SK-N-SH (cell line): ENCODE measurements at regions not wholly inside any gene's neighbourhood (a gene's known extent, or its start where the extent isn't known, plus 50 kb on each side); places are given as distances from the start of the nearest gene placed in this dataset.

Experiments
- CTCF ChIA-PET: fragments of 300-600, 350-600 bp; formaldehyde crosslinking; extraction: SDS; loops from one replicate; lab custom pipeline; 2021; lab: Yijun Ruan, JAX
- POLR2A ChIA-PET: fragments of 350-600 bp; sonication (Branson Sonifier 250); formaldehyde crosslinking; extraction: SDS; loops from one replicate; lab custom pipeline; 2020; ENCODE audit warnings: antibody characterized with exemption, inconsistent platforms; lab: Yijun Ruan, JAX
- DNase-seq: peaks from one replicate; pipeline ENCODE4 v3.0.0; 2012
- H2AFZ ChIP-seq: fragments of 200-600 bp; sonication (generic); 2 replicates; pipeline ENCODE4 v1.8.1; 2016; ENCODE audit warnings: antibody characterized with exemption, mild to moderate bottlenecking, low read depth
- H3F3A ChIP-seq: fragments of 200-600 bp; sonication (generic); replicated peaks from 2 replicates; pipeline ENCODE3; 2016; ENCODE audit warnings: antibody characterized with exemption, mild to moderate bottlenecking; ENCODE audit not compliant: insufficient read depth
- H3K27ac ChIP-seq, 2 experiments: fragments of 200-500 bp in 1 of 2; fragments of 200-600 bp in 1 of 2; sonication (Bioruptor generic) in 1 of 2; sonication (generic), shearing (Covaris generic) in 1 of 2; 2 replicates each; pipeline versions ENCODE4 v1.5.1 to v1.6.1; 2014 to 2016; ENCODE audit warnings: low read depth in 2 of 2, inconsistent platforms in 1 of 2, low read length in 1 of 2, mild to moderate bottlenecking in 1 of 2, mixed read lengths in 1 of 2
- H3K27me3 ChIP-seq: fragments of 200-600 bp; sonication (generic), shearing (Covaris generic); 2 replicates; pipeline ENCODE4 v1.6.1; 2016; ENCODE audit warnings: mixed run types; ENCODE audit not compliant: insufficient read depth
- H3K36me3 ChIP-seq, 2 experiments: fragments of 200-500 bp in 1 of 2; fragments of 200-600 bp in 1 of 2; sonication (Bioruptor generic) in 1 of 2; sonication (generic) in 1 of 2; replicated peaks in 1 of 2; 2 replicates each; pipeline versions ENCODE3 to v1.5.1; 2014 to 2016; ENCODE audit warnings: low read length in 1 of 2, mild to moderate bottlenecking in 1 of 2; ENCODE audit not compliant: insufficient read depth in 2 of 2, control insufficient read depth in 1 of 2
- H3K4me1 ChIP-seq, 2 experiments: fragments of 200-500 bp in 1 of 2; fragments of 200-600 bp in 1 of 2; sonication (Bioruptor generic) in 1 of 2; sonication (generic), shearing (Covaris generic) in 1 of 2; 2 replicates each; pipeline versions ENCODE4 v1.5.1 to v1.6.1; 2014 to 2016; ENCODE audit warnings: low read depth in 1 of 2, low read length in 1 of 2, mixed run types in 1 of 2; ENCODE audit not compliant: insufficient read depth in 2 of 2, control insufficient read depth in 1 of 2
- H3K4me2 ChIP-seq: fragments of 200-600 bp; sonication (generic), shearing (Covaris generic); 2 replicates; pipeline ENCODE4 v1.6.1; 2017; ENCODE audit warnings: mixed run types
- H3K4me3 ChIP-seq, 2 experiments: fragments of 200-500 bp in 1 of 2; fragments of 200-600 bp in 1 of 2; sonication (Bioruptor generic) in 1 of 2; sonication (generic), shearing (Covaris generic) in 1 of 2; 2 replicates each; pipeline versions ENCODE4 v1.5.1 to v1.8.1; 2014 to 2016; ENCODE audit warnings: low read depth in 2 of 2, inconsistent platforms in 1 of 2, low read length in 1 of 2, mild to moderate bottlenecking in 1 of 2, mixed read lengths in 1 of 2, moderate library complexity in 1 of 2
- H3K79me2 ChIP-seq: fragments of 200-600 bp; sonication (generic); 2 replicates; pipeline ENCODE4 v1.8.1; 2017; ENCODE audit warnings: mild to moderate bottlenecking; ENCODE audit not compliant: insufficient read depth
- H3K9ac ChIP-seq: fragments of 200-600 bp; sonication (generic); 2 replicates; pipeline ENCODE4 v1.6.1; 2017; ENCODE audit warnings: mixed run types
- H3K9me2 ChIP-seq: fragments of 200-600 bp; sonication (generic); 2 replicates; pipeline ENCODE4 v1.6.1; 2017; ENCODE audit warnings: mixed run types
- H3K9me3 ChIP-seq: fragments of 200-600 bp; sonication (generic); 2 replicates; pipeline ENCODE4 v1.6.1; 2017; ENCODE audit warnings: mixed run types, mild to moderate bottlenecking, moderate library complexity
- H4K20me1 ChIP-seq: fragments of 200-600 bp; sonication (generic); 2 replicates; pipeline ENCODE4 v1.6.1; 2017; ENCODE audit warnings: mild to moderate bottlenecking, mixed run types; ENCODE audit not compliant: insufficient read depth
- CHD2 ChIP-seq: fragments of 150-350 bp; IDR thresholded peaks from 2 replicates; pipeline ENCODE4 v1.6.1; 2018; ENCODE audit warnings: low read length; ENCODE audit not compliant: partially characterized antibody
- CTCF ChIP-seq: fragments of 200-600 bp; sonication (generic); IDR thresholded peaks from 2 replicates; pipeline ENCODE4 v1.6.1; 2017; ENCODE audit warnings: antibody characterized with exemption, mild to moderate bottlenecking, moderate library complexity
- ELF1 ChIP-seq: IDR thresholded peaks from 2 replicates; pipeline ENCODE4 v1.4.0; 2012
- EZH2phosphoT487 ChIP-seq: fragments of 200-600 bp; sonication (generic); IDR thresholded peaks from 2 replicates; pipeline ENCODE4 v1.6.1; 2017; ENCODE audit warnings: low read depth, mixed run types, mild to moderate bottlenecking, antibody characterized with exemption, moderate library complexity, borderline replicate concordance
- FOXJ3 ChIP-seq: sonication (generic); formaldehyde crosslinking; IDR thresholded peaks from 2 replicates; pipeline ENCODE4 v1.5.1; 2020; ENCODE audit warnings: mild to moderate bottlenecking, missing genetic modification reagents
- FOXM1 ChIP-seq: IDR thresholded peaks from 2 replicates; pipeline ENCODE4 v1.4.0; 2012; ENCODE audit warnings: low read depth, mild to moderate bottlenecking
- MAX ChIP-seq: IDR thresholded peaks from 2 replicates; pipeline ENCODE4 v1.4.0; 2012; ENCODE audit warnings: low read depth
- MEF2A ChIP-seq: IDR thresholded peaks from 2 replicates; pipeline ENCODE4 v1.4.0; 2012; ENCODE audit warnings: low read depth, borderline replicate concordance
- NRF1 ChIP-seq: IDR thresholded peaks from 2 replicates; pipeline ENCODE4 v1.6.1; 2012; ENCODE audit warnings: low read depth, mild to moderate bottlenecking, low read length
- PBX3 ChIP-seq: IDR thresholded peaks from 2 replicates; pipeline ENCODE4; 2012
- RAD21 ChIP-seq: IDR thresholded peaks from 2 replicates; pipeline ENCODE4 v1.6.1; 2012; ENCODE audit warnings: mild to moderate bottlenecking, low read length
- REST ChIP-seq: IDR thresholded peaks from 2 replicates; pipeline ENCODE4 v1.6.1; 2012; ENCODE audit warnings: mild to moderate bottlenecking, low read depth, low read length, moderate library complexity
- RFX5 ChIP-seq: IDR thresholded peaks from 2 replicates; pipeline ENCODE4 v1.6.1; 2012; ENCODE audit warnings: mild to moderate bottlenecking, improper control_type of control experiment, low read length
- RXRA ChIP-seq: IDR thresholded peaks from 2 replicates; pipeline ENCODE4 v1.4.0; 2012; ENCODE audit warnings: low read depth, mild to moderate bottlenecking, borderline replicate concordance
- SIN3A ChIP-seq: IDR thresholded peaks from 2 replicates; pipeline ENCODE4 v1.6.1; 2012; ENCODE audit warnings: low read depth, mild to moderate bottlenecking, low read length, moderate library complexity, borderline replicate concordance
- TAF1 ChIP-seq: IDR thresholded peaks from 2 replicates; pipeline ENCODE4 v1.6.1; 2012; ENCODE audit warnings: low read depth, mild to moderate bottlenecking, low read length, moderate library complexity, borderline replicate concordance
- TEAD4 ChIP-seq: IDR thresholded peaks from 2 replicates; pipeline ENCODE4 v1.4.0; 2012; ENCODE audit warnings: mild to moderate bottlenecking, borderline replicate concordance; ENCODE audit not compliant: insufficient read depth
- USF2 ChIP-seq: fragments of 150-350 bp; IDR thresholded peaks from 2 replicates; pipeline ENCODE4 v1.6.1; 2017; ENCODE audit warnings: antibody characterized with exemption, low read length, low read depth, borderline replicate concordance
- YY1 ChIP-seq: IDR thresholded peaks from 2 replicates; pipeline ENCODE4 v1.4.0; 2012; ENCODE audit warnings: low read depth, mild to moderate bottlenecking
- WGBS: methylation state at CpG from one replicate; pipeline ENCODE4 v1.1.6; 2017; ENCODE audit warnings: low lambda C conversion rate; 5-methylcytosine and 5-hydroxymethylcytosine counted together

GRCh38 chrX:114134465-114134864 is 449.4 kb upstream of the HTR2C start:
- 0% methylated on average over 1 of the region's 1 CpG for WGBS
- no peaks in the 10 kb centered on the region for H3K9me2 ChIP-seq
- no peak for DNase-seq
- H3K4me3 ChIP-seq: no peak overlapping the region
- TF ChIP-seq TEAD4 (no peak), CTCF (no peak), MAX (no peak), FOXJ3 (no peak), PBX3 (no peak), SIN3A (no peak), RAD21 (no peak), NRF1 (no peak), USF2 (no peak), RXRA (no peak), ELF1 (no peak), REST (no peak), RFX5 (no peak), CHD2 (no peak), FOXM1 (no peak), YY1 (no peak), EZH2phosphoT487 (no peak), TAF1 (no peak), MEF2A (no peak)
- no peak overlapping the region for H3K4me2 ChIP-seq
- H3K36me3 ChIP-seq: no peaks in the 10 kb centered on the region
- ChIA-PET POLR2A (no interaction called here), CTCF (interaction anchor here (0.6 kb wide), 1 partner anchor 102 kb away, joined by 3 read pairs; no protein-coding TSS in a partner anchor)
- H4K20me1 ChIP-seq: no peaks in the 10 kb centered on the region
- H3K4me1 ChIP-seq: no peaks in the 10 kb centered on the region
- H2AFZ ChIP-seq: no peak overlapping the region
- no peak overlapping the region for H3K27ac ChIP-seq
- H3F3A ChIP-seq: no peaks in the 10 kb centered on the region
- no peaks in the 10 kb centered on the region for H3K9me3 ChIP-seq
- no peaks in the 10 kb centered on the region for H3K27me3 ChIP-seq
- no peak overlapping the region for H3K9ac ChIP-seq
- no peaks in the 10 kb centered on the region for H3K79me2 ChIP-seq
